ENCODE measurements at regions not wholly inside any gene's neighbourhood (a gene's known extent, or its start where the extent isn't known, plus 50 kb on each side); places are given as distances from the start of the nearest gene placed in this dataset.

DNA sequence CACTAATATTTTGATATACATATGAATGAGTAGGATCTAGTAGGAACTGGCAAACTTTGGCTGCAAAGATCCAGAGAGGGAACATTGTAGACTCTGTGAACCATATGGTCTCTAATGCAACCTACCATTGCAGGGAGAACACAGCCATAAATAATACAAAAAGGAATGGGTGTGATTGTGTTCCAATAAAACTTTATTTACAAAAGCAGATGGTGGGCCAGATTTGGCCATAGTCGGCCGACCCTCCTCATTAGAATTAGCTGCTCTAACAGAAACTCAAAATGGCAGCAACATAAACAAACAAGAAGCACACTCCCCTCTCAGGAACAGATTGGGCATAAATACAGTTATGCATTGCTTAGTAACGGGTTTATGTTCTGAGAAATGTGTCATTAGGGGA, 198.1 kb upstream of the RBPJ start:
- TF ChIP-seq, protein P1, sequence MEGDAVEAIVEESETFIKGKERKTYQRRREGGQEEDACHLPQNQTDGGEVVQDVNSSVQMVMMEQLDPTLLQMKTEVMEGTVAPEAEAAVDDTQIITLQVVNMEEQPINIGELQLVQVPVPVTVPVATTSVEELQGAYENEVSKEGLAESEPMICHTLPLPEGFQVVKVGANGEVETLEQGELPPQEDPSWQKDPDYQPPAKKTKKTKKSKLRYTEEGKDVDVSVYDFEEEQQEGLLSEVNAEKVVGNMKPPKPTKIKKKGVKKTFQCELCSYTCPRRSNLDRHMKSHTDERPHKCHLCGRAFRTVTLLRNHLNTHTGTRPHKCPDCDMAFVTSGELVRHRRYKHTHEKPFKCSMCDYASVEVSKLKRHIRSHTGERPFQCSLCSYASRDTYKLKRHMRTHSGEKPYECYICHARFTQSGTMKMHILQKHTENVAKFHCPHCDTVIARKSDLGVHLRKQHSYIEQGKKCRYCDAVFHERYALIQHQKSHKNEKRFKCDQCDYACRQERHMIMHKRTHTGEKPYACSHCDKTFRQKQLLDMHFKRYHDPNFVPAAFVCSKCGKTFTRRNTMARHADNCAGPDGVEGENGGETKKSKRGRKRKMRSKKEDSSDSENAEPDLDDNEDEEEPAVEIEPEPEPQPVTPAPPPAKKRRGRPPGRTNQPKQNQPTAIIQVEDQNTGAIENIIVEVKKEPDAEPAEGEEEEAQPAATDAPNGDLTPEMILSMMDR (conservative IDR thresholded peaks at IDR 0.05), result no peak
- no peak for TF ChIP-seq EZH2 (IDR thresholded peaks at IDR 0.05; ENCODE audit: low read depth)

All from PC-9 (cell line).